ENCODE measurements at regions not wholly inside any gene's neighbourhood (a gene's known extent, or its start where the extent isn't known, plus 50 kb on each side); places are given as distances from the start of the nearest gene placed in this dataset.

- TF ChIP-seq, protein P1, sequence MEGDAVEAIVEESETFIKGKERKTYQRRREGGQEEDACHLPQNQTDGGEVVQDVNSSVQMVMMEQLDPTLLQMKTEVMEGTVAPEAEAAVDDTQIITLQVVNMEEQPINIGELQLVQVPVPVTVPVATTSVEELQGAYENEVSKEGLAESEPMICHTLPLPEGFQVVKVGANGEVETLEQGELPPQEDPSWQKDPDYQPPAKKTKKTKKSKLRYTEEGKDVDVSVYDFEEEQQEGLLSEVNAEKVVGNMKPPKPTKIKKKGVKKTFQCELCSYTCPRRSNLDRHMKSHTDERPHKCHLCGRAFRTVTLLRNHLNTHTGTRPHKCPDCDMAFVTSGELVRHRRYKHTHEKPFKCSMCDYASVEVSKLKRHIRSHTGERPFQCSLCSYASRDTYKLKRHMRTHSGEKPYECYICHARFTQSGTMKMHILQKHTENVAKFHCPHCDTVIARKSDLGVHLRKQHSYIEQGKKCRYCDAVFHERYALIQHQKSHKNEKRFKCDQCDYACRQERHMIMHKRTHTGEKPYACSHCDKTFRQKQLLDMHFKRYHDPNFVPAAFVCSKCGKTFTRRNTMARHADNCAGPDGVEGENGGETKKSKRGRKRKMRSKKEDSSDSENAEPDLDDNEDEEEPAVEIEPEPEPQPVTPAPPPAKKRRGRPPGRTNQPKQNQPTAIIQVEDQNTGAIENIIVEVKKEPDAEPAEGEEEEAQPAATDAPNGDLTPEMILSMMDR (IDR thresholded peaks at IDR 0.05): no peak
- no peak for TF ChIP-seq POLR2A (IDR thresholded peaks at IDR 0.05)
- Histone ChIP-seq H3K4me1 (no peaks in the 10 kb centered on the region), H3K4me3 (no peak overlapping the region), H3K27me3 (no peaks in the 10 kb centered on the region), H3K36me3 (no peaks in the 10 kb centered on the region), H3K27ac (no peak overlapping the region), H3K9me3 (no peaks in the 10 kb centered on the region)
- intact Hi-C loops (cut with DNase I; ENCODE audit: low total_unique reads): no loop called here
- no peak for DNase-seq
These were observed 247.3 kb upstream of the SUCLG2 start for GRCh38 chr3:67901681-67902080.

GRCh38 chr3:67898916-67899315 lies 244.5 kb upstream of the SUCLG2 start:
- TF ChIP-seq POLR2A (IDR thresholded peaks at IDR 0.05): no peak
- TF ChIP-seq, protein P1 (IDR thresholded peaks at IDR 0.05): no peak
- intact Hi-C loops (cut with DNase I; ENCODE audit: low total_unique reads): no loop called here
- no peaks in the 10 kb centered on the region for H3K4me1 ChIP-seq
- no peaks in the 10 kb centered on the region for H3K27me3 ChIP-seq
- H3K4me3 ChIP-seq: no peak overlapping the region
- no peaks in the 10 kb centered on the region for H3K9me3 ChIP-seq
- no peak for DNase-seq
- no peak overlapping the region for H3K27ac ChIP-seq
- no peaks in the 10 kb centered on the region for H3K36me3 ChIP-seq

DNA sequence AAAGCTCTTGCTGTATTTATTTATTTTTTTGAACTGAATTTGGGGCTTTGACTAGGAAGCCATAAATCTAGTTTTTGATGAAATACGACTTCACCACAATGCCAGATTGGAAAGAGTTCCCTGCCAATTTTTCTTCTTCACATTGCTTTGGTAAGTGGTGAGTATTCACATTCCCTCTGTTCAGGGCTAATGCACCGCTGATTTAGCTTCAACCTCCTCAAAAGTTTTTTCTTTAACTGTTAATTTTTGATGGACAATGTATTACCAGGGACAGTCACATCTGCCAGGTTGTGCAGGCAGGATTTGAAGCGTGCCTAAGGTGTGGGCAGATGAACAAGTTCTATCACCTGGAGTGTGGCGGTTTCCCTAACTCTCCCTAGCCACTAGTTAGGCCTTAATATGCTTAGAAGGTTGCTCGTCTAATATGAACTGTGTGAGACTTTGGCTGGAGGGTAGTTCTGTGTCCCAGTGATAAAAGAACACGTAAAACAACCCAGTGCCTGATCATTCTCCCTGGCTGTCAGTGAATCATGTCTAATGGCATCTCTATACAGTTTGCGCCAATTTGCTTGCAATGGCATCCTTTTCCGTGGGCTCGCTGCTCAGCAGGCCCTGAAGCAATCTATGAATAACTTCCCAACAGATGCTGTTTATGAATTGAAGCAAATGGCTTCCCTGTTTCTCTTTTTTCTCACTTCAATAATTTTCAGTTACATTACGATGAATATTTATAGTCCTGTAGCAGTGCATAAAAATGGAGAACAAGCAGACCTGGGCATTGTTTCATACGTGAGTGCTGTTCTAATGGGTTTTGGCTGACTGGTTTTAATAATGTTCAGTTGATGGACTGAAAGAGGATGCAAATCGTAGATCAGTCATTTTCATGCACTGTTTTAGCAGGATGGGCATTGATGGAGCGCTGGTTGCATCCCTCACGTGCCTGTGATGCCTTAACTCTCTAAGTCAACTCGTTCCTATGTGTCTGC lies 243.2 kb upstream of the SUCLG2 start:
- Histone ChIP-seq H3K27me3 (no peaks in the 10 kb centered on the region), H3K4me1 (no peaks in the 10 kb centered on the region), H3K36me3 (no peaks in the 10 kb centered on the region), H3K9me3 (no peaks in the 10 kb centered on the region), H3K4me3 (no peak overlapping the region), H3K27ac (no peak overlapping the region)
- intact Hi-C loops (cut with DNase I; ENCODE audit: low total_unique reads): no loop called here
- TF ChIP-seq POLR2A (IDR thresholded peaks at IDR 0.05): no peak
- TF ChIP-seq, protein P1 (IDR thresholded peaks at IDR 0.05): no peak
- DNase-seq: no peak

- no peaks in the 10 kb centered on the region for H3K9me3 ChIP-seq
- H3K4me3 ChIP-seq: no peak overlapping the region
- no peak for TF ChIP-seq POLR2A (IDR thresholded peaks at IDR 0.05)
- TF ChIP-seq, protein P1 (IDR thresholded peaks at IDR 0.05): no peak
- no peak for DNase-seq
- intact Hi-C loops (cut with DNase I; ENCODE audit: low total_unique reads): no loop called here
- H3K27me3 ChIP-seq: no peaks in the 10 kb centered on the region
- no peak overlapping the region for H3K27ac ChIP-seq
- H3K36me3 ChIP-seq: no peaks in the 10 kb centered on the region
- H3K4me1 ChIP-seq: no peaks in the 10 kb centered on the region
These were observed 241.7 kb upstream of the SUCLG2 start for GRCh38 chr3:67896130-67896529.

DNA sequence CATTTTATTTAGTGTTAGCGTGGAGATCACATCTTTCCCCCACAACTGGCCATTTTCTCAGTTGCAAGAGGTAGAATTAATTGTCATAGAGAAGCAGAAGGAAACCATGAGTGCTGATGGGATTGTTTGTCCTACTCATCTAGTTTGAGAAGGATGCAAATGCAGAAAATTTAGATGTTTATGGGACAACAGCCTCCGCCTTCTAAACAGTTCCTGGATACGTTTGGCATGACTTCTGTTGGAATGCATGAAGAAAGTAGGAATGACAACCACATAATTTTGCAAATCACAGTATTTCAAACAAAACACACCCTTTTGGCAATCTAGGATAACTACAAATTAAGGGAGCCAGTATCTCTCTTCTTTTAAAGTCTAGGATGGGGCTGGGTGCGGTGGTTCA lies 240.1 kb upstream of the SUCLG2 start:
- H3K27ac ChIP-seq: no peak overlapping the region
- DNase-seq: no peak
- no peaks in the 10 kb centered on the region for H3K36me3 ChIP-seq
- H3K4me3 ChIP-seq: no peak overlapping the region
- no peak for TF ChIP-seq POLR2A (IDR thresholded peaks at IDR 0.05)
- TF ChIP-seq, protein P1 (IDR thresholded peaks at IDR 0.05): no peak
- H3K27me3 ChIP-seq: no peaks in the 10 kb centered on the region
- intact Hi-C loops (cut with DNase I; ENCODE audit: low total_unique reads): no loop called here
- H3K9me3 ChIP-seq: no peaks in the 10 kb centered on the region
- no peaks in the 10 kb centered on the region for H3K4me1 ChIP-seq
